Activated naive CD4-positive, alpha-beta T cell treated with anti-CD3 and anti-CD28 coated beads, Interleukin-2, amount 50 U/mL, for 72 hours (primary cell): ENCODE measurements at regions not wholly inside any gene's neighbourhood (a gene's known extent, or its start where the extent isn't known, plus 50 kb on each side); places are given as distances from the start of the nearest gene placed in this dataset.

Source experiments
- ATAC-seq, 2 donors: fragments of 150-1000 bp; cut with Tn5 transposase; 2 replicates each; pipeline ENCODE4 v1.10.0; 2021; ENCODE audit warnings: mild to moderate bottlenecking in 2 of 2, moderate library complexity in 2 of 2
- DNase-seq, 2 donors: peaks; one replicate each; pipeline ENCODE4 v3.0.0; 2021 to 2022; ENCODE audit warnings: low spot score in 2 of 2
- H3K27ac Mint-ChIP-seq, 2 donors: one replicate each; pipeline ENCODE4 v1.8.0; 2022; ENCODE audit warnings: mild to moderate bottlenecking in 2 of 2, mixed read lengths in 2 of 2
- H3K36me3 Mint-ChIP-seq, 2 donors: one replicate each; pipeline ENCODE4 v1.8.0; 2022; ENCODE audit warnings: mixed read lengths in 2 of 2
- H3K9me3 Mint-ChIP-seq, 2 donors: one replicate each; pipeline ENCODE4 v1.8.0; 2022; ENCODE audit warnings: mixed read lengths in 2 of 2

- DNase-seq (no peak), ATAC-seq (no peak)
- H3K36me3 Mint-ChIP-seq = no peaks in the 10 kb centered on the region
- H3K9me3 Mint-ChIP-seq = peaks cover 0 to 8% of the 10 kb centered on the region in 2 donors
- no peak overlapping the region for H3K27ac Mint-ChIP-seq
Measured at GRCh38 chr13:93158565-93158964, 68.0 kb upstream of the GPC6 start.

- Mint-ChIP-seq H3K27ac (no peak overlapping the region), H3K36me3 (peaks cover 0 to 3% of the 10 kb centered on the region in 2 donors), H3K9me3 (peaks cover 13 to 15% of the 10 kb centered on the region in 2 donors)
- no peak for DNase-seq
- ATAC-seq = peak; percentile 64 to 87
Measured at GRCh38 chr13:93169980-93170379, 56.6 kb upstream of the GPC6 start.

- H3K36me3 Mint-ChIP-seq = peaks cover 0 to 4% of the 10 kb centered on the region in 2 donors
- no peak overlapping the region for H3K27ac Mint-ChIP-seq
- ATAC-seq (no peak), DNase-seq (no peak)
- peaks cover 18 to 28% of the 10 kb centered on the region in 2 donors for H3K9me3 Mint-ChIP-seq
Measured at GRCh38 chr13:93172109-93172508, 54.5 kb upstream of the GPC6 start.

- Mint-ChIP-seq H3K36me3 (peaks cover 0 to 4% of the 10 kb centered on the region in 2 donors), H3K27ac (no peak overlapping the region), H3K9me3 (peaks cover 18 to 28% of the 10 kb centered on the region in 2 donors)
- ATAC-seq = no peak
- DNase-seq = no peak
Measured at GRCh38 chr13:93173654-93174053, 53.0 kb upstream of the GPC6 start.

GRCh38 chr13:93174260-93174659, 52.3 kb upstream of the GPC6 start:
- Mint-ChIP-seq H3K9me3 (peaks cover 18 to 28% of the 10 kb centered on the region in 2 donors), H3K27ac (no peak overlapping the region), H3K36me3 (peaks cover 0 to 4% of the 10 kb centered on the region in 2 donors)
- DNase-seq (no peak), ATAC-seq (no peak)
